ENCODE measurements at regions not wholly inside any gene's neighbourhood (a gene's known extent, or its start where the extent isn't known, plus 50 kb on each side); places are given as distances from the start of the nearest gene placed in this dataset.

- no peak for TF ChIP-seq CTCF (IDR thresholded peaks at IDR 0.05; ENCODE audit: borderline replicate concordance)
- intact Hi-C loops (cut with micrococcal nuclease) = no loop called here
- Histone ChIP-seq H3K27ac (replicated peaks) (no peak overlapping the region), H3K4me1 (no peaks in the 10 kb centered on the region), H3K9me3 (replicated peaks) (no peaks in the 10 kb centered on the region), H3K27me3 (ENCODE audit: low read depth) (no peaks in the 10 kb centered on the region), H3K4me3 (no peak overlapping the region), H3K36me3 (no peaks in the 10 kb centered on the region)
- no peak for DNase-seq
Observed at GRCh38 chrX:9205599-9206223, 171.8 kb upstream of the FAM9B start.

GRCh38 chrX:9207142-9207541 is 173.2 kb upstream of the FAM9B start:
- H3K27ac ChIP-seq (replicated peaks) = no peak overlapping the region
- H3K4me3 ChIP-seq = no peak overlapping the region
- TF ChIP-seq CTCF (IDR thresholded peaks at IDR 0.05; ENCODE audit: borderline replicate concordance) = no peak
- intact Hi-C loops (cut with micrococcal nuclease) = no loop called here
- no peaks in the 10 kb centered on the region for H3K36me3 ChIP-seq
- DNase-seq = no peak
- H3K4me1 ChIP-seq = no peaks in the 10 kb centered on the region
- no peaks in the 10 kb centered on the region for H3K27me3 ChIP-seq (ENCODE audit: low read depth)
- no peaks in the 10 kb centered on the region for H3K9me3 ChIP-seq (replicated peaks)

- intact Hi-C loops (cut with micrococcal nuclease) = no loop called here
- Histone ChIP-seq H3K27ac (replicated peaks) (no peak overlapping the region), H3K27me3 (ENCODE audit: low read depth) (no peaks in the 10 kb centered on the region), H3K9me3 (replicated peaks) (no peaks in the 10 kb centered on the region), H3K36me3 (no peaks in the 10 kb centered on the region), H3K4me3 (no peak overlapping the region), H3K4me1 (no peaks in the 10 kb centered on the region)
- TF ChIP-seq CTCF (IDR thresholded peaks at IDR 0.05; ENCODE audit: borderline replicate concordance) = no peak
- DNase-seq = no peak
Observed at GRCh38 chrX:9211269-9211668, 177.3 kb upstream of the FAM9B start.

DNA sequence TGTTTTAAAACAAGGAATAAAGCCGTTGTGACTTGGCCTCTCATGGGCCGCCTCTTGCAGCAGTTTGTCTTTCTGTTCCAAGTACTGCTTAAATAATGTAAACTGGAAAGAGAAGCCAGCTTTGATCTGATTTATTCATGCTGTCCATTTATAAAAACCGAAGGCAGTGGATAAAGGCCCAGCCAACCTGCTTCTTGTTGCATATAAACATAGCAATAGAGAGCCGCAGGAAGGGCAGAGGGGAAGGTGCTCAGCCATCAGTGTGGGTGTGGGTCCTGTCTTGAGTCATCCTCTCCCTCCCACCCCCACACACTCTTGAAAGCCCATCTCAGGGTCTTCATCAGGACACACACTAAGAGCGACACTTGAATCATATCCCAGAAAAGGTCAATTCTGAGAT is 187.9 kb upstream of the FAM9B start:
- intact Hi-C loops (cut with micrococcal nuclease) = no loop called here
- no peak for DNase-seq
- H3K4me3 ChIP-seq = no peak overlapping the region
- no peaks in the 10 kb centered on the region for H3K36me3 ChIP-seq
- TF ChIP-seq CTCF (IDR thresholded peaks at IDR 0.05; ENCODE audit: borderline replicate concordance) = no peak
- H3K27me3 ChIP-seq (ENCODE audit: low read depth) = no peaks in the 10 kb centered on the region
- no peak overlapping the region for H3K27ac ChIP-seq (replicated peaks)
- H3K4me1 ChIP-seq = no peaks in the 10 kb centered on the region
- H3K9me3 ChIP-seq (replicated peaks) = no peaks in the 10 kb centered on the region

GRCh38 chrX:9222299-9222698 is 188.4 kb upstream of the FAM9B start:
- Histone ChIP-seq H3K4me3 (no peak overlapping the region), H3K36me3 (no peaks in the 10 kb centered on the region), H3K27ac (replicated peaks) (no peak overlapping the region), H3K27me3 (ENCODE audit: low read depth) (no peaks in the 10 kb centered on the region), H3K4me1 (no peaks in the 10 kb centered on the region), H3K9me3 (replicated peaks) (no peaks in the 10 kb centered on the region)
- TF ChIP-seq CTCF (IDR thresholded peaks at IDR 0.05; ENCODE audit: borderline replicate concordance) = no peak
- no peak for DNase-seq
- intact Hi-C loops (cut with micrococcal nuclease) = no loop called here

All from left ventricle myocardium inferior (tissue), 1 donor.